BLaER1 treated with 17β-estradiol and CSF1 and Interleukin-3, amounts not matched to agents 10 nM and 100 nM (cell line): ENCODE measurements at regions not wholly inside any gene's neighbourhood (a gene's known extent, or its start where the extent isn't known, plus 50 kb on each side); places are given as distances from the start of the nearest gene placed in this dataset.
"Not testable (repeated sequence)": the region's sequence is repeated elsewhere in the genome, so short reads cannot be mapped to it uniquely, and the experiment has no call there.

Source experiments
- H3K27ac ChIP-seq, 11 experiments: shearing (Covaris generic); formaldehyde crosslinking; 2 replicates each; pipeline ENCODE4 v1.8.1; 2022
- H3K27me3 ChIP-seq, 11 experiments: shearing (Covaris generic); formaldehyde crosslinking; 2 replicates each; pipeline ENCODE4 v1.8.1; 2022
- H3K36me3 ChIP-seq, 11 experiments: shearing (Covaris generic); formaldehyde crosslinking; 2 replicates each; pipeline ENCODE4 v1.8.1; 2022
- H3K4me1 ChIP-seq, 10 experiments: shearing (Covaris generic); formaldehyde crosslinking; 2 replicates each; pipeline ENCODE4 v1.8.1; 2022
- H3K4me2 ChIP-seq, 11 experiments: shearing (Covaris generic); formaldehyde crosslinking; 2 replicates each; pipeline ENCODE4 v1.8.1; 2022
- H3K4me3 ChIP-seq, 10 experiments: shearing (Covaris generic); formaldehyde crosslinking; 2 replicates each; pipeline ENCODE4 v1.8.1; 2022
- H3K9ac ChIP-seq, 11 experiments: shearing (Covaris generic); formaldehyde crosslinking; 2 replicates each; pipeline ENCODE4 v1.8.1; 2022
- H3K9me3 ChIP-seq, 11 experiments: shearing (Covaris generic); formaldehyde crosslinking; replicated peaks in 1 of 11; 2 replicates each; pipeline ENCODE4 v1.8.1; 2022
- H4K20me1 ChIP-seq, 11 experiments: shearing (Covaris generic); formaldehyde crosslinking; 2 replicates each; pipeline ENCODE4 v1.8.1; 2022
- Cebpa-rat ChIP-seq, 11 experiments: shearing (Covaris generic); IDR thresholded peaks; 2 replicates each; pipeline ENCODE4 v1.8.1; 2022

DNA sequence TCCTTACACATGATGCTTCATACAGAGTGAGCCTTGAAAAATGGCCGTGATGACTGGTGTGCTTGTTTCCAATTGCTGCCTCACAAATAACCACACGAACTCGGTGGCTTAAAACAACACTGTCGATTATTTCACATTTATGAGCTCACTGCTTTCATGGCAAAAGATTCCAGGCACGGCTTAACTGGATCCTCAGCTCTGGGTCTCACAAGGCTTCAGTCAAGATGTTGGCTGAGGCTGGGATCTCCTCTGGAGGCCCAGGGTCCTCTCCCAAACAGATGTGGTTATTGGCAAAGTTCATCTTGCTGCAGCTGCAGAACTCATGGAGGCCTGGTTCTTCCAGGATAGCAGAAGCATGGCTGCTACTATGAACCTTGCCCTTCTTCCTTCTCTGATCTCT, 144.6 kb downstream of the TFAP2C start:
- Histone ChIP-seq H3K36me3 (no peaks in the 10 kb centered on the region), H3K4me2 (no peak overlapping the region), H3K4me1 (peaks cover 4 to 20% (median 9%) of the 10 kb centered on the region in 10 experiments; a peak in 19 of 20 replicates)

DNA sequence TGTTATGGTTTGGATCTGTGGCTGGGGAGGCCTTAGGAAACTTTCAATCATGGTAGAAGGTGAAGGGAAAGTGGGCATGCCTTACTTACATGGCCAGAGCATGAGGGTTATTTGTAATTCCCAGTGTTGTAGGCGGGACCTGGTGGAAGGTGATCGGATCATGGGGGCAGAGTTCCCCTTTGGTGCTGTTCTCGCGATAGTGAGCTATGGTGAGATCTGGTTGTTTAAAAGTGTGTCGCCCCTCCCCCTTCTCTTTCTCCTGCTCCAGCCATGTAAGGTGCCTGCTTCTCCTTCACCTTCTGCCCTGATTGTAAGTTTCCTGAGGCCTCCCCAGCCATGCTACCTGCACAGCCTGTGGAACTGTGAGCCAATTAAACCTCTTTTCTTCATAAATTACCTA, 145.8 kb downstream of the TFAP2C start:
- no peak overlapping the region for H3K4me3 ChIP-seq
- no peaks in the 10 kb centered on the region for H3K27me3 ChIP-seq
- H3K4me1 ChIP-seq, result peaks cover 10 to 30% (median 17%) of the 10 kb centered on the region in 10 experiments; a peak in 19 of 20 replicates
- H3K9ac ChIP-seq, result no peak overlapping the region
- no peaks in the 10 kb centered on the region for H3K9me3 ChIP-seq
- no peaks in the 10 kb centered on the region for H3K36me3 ChIP-seq
- no peaks in the 10 kb centered on the region for H4K20me1 ChIP-seq
- no peak overlapping the region for H3K4me2 ChIP-seq
- no peak for TF ChIP-seq Cebpa-rat (IDR thresholded peaks at IDR 0.05)
- H3K27ac ChIP-seq, result no peak overlapping the region

More for the DNA sequence above, 144.6 kb downstream of the TFAP2C start:
- Histone ChIP-seq H3K9me3 (no peaks in the 10 kb centered on the region), H4K20me1 (no peaks in the 10 kb centered on the region), H3K27ac (no peak overlapping the region), H3K27me3 (no peaks in the 10 kb centered on the region), H3K9ac (no peak overlapping the region), H3K4me3 (no peak overlapping the region)
- no peak for TF ChIP-seq Cebpa-rat (IDR thresholded peaks at IDR 0.05)

DNA sequence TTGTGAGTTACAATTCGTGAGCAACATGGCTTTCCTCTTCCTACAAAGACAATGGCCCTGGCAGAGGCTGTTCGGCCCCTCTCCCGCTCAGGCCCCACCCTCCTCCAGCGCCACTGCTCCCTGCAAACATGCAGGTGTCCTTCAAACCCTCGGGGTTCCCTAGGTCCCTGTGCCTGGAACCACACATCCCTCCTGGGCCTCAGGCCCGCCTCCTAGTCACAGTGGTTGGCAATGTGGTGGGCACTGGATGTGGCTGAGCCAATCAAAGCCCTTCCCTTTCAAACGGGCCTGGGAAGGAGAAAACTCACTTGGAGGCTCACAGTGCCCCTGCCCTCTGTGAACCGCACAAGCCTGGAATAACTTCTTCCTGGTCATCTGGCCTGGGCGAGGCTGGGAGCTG, 147.2 kb downstream of the TFAP2C start:
- no peak for TF ChIP-seq Cebpa-rat (IDR thresholded peaks at IDR 0.05)
- Histone ChIP-seq H4K20me1 (no peaks in the 10 kb centered on the region), H3K9me3 (no peaks in the 10 kb centered on the region), H3K4me1 (peaks cover 10 to 41% (median 29%) of the 10 kb centered on the region in 10 experiments; a peak in 19 of 20 replicates), H3K27ac (no peak overlapping the region), H3K27me3 (no peaks in the 10 kb centered on the region), H3K36me3 (no peaks in the 10 kb centered on the region), H3K4me2 (peak overlapping the region in 5 of 11 experiments; percentile 12 to 37 (median 16); a peak in 5 of 22 replicates), H3K9ac (no peak overlapping the region), H3K4me3 (no peak overlapping the region)

DNA sequence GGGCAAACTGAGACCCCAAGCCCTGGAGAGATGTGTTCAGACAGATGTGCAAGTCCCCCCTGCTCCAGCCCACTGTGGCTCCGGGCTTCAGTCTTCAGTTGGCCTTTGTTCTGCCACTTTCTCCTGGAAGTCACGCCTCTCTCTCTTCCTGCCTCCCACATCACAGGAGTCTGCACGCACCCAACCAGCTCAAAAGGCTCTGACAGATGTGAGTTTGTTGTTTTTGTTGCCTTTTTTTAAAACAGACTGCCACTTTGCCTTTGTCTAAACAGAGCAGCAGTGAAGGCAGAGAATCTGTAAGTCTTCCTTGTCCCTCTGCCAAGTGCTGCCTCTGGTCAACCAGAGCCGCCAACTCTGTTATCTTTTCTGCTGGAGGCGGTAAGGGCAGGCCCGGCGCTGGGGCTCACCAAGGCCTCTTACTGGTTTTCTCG, 149.7 kb downstream of the TFAP2C start:
- H3K27me3 ChIP-seq, result no peaks in the 10 kb centered on the region
- peak overlapping the region in 7 of 11 experiments; percentile 32 to 69 (median 63); a peak in 11 of 22 replicates for H3K27ac ChIP-seq
- peak overlapping the region; percentile 34 to 79 (median 64) for H3K4me2 ChIP-seq
- peaks cover 10 to 41% (median 29%) of the 10 kb centered on the region in 10 experiments; a peak in 19 of 20 replicates for H3K4me1 ChIP-seq
- no peaks in the 10 kb centered on the region for H4K20me1 ChIP-seq
- H3K36me3 ChIP-seq, result no peaks in the 10 kb centered on the region
- TF ChIP-seq Cebpa-rat (IDR thresholded peaks at IDR 0.05), result no peak
- no peak overlapping the region for H3K4me3 ChIP-seq
- H3K9ac ChIP-seq, result peak overlapping the region in 6 of 11 experiments; percentile 13 to 68 (median 54); a peak in 9 of 22 replicates
- H3K9me3 ChIP-seq, result no peaks in the 10 kb centered on the region

DNA sequence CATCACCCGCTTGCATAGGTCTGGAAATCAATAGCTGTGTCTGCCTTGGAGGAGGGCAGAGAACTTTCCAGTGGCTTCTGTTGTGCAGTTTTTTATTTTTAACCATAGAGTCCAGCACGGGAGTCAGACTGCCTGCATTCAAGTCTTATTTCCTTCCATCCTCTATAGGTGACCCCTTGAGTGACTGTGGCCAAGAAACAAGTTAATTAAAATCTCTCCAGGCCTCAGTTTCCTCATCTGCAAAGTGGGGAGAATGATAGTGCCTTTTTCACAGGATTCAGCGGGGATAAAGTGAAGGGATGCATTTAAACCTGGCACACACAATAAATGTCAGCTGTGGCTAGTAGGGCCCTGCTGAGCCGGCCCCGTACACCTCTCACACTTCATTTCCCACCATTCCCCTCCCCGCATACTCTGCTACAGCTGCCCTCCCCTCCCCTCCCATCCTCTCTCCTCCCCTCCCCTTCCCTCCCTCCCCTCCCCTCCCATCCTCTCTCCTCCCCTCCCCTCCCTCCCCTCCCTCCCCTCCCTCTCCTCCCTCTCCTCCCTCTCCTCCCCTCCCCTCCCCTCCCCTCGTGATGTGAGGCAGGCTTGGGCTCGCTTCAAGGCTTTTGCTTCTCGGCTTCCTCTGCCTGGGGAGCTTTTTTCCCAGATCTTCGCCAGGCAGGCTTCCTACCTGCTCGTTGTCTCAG, 150.5 kb downstream of the TFAP2C start:
- Histone ChIP-seq H3K9ac (peak overlapping the region in 4 of 11 experiments; percentile 48 to 68 (median 60); a peak in 6 of 22 replicates), H3K27me3 (no peaks in the 10 kb centered on the region), H3K27ac (peak overlapping the region in 4 of 11 experiments; percentile 63 to 69 (median 68); a peak in 8 of 22 replicates), H3K4me3 (no peak overlapping the region), H3K4me2 (peak overlapping the region; percentile 34 to 79 (median 64); a peak in 20 of 22 replicates), H4K20me1 (no peaks in the 10 kb centered on the region), H3K4me1 (peaks cover 10 to 41% (median 29%) of the 10 kb centered on the region in 10 experiments; a peak in 19 of 20 replicates), H3K36me3 (no peaks in the 10 kb centered on the region), H3K9me3 (no peaks in the 10 kb centered on the region)
- TF ChIP-seq Cebpa-rat (IDR thresholded peaks at IDR 0.05), result no peak

DNA sequence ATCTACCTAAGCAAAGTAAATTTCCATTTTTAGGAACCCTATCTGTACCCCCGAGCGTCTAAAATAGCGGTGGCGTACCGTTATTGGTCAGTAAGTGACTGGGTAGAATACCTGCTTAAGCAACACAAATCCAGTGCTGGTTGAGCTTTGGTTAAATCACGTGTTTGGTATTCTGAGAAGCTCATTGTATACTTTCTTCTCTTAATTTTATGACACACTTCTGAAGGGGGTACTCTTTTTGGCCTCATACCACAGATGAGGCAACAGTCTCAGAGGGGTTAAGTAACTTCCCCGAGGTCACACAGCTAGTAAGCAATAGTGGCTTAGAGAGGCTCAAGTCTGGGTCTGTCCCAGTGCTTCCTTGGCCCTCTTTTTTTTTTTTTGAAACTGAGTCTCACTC, 151.2 kb downstream of the TFAP2C start:
- Histone ChIP-seq H3K36me3 (no peaks in the 10 kb centered on the region), H3K9ac (no peak overlapping the region; a peak in 1 of 22 replicates), H3K4me3 (no peak overlapping the region), H3K9me3 (no peaks in the 10 kb centered on the region), H3K27me3 (no peaks in the 10 kb centered on the region), H3K4me2 (peak overlapping the region in 9 of 11 experiments; percentile 3 to 46 (median 32); a peak in 10 of 22 replicates), H3K27ac (peak overlapping the region in 3 of 11 experiments; percentile 27 to 43 (median 37); a peak in 4 of 22 replicates), H4K20me1 (no peaks in the 10 kb centered on the region), H3K4me1 (peaks cover 10 to 41% (median 29%) of the 10 kb centered on the region in 10 experiments; a peak in 19 of 20 replicates)
- 0 out of 22 replicates have a peak, but pooled peaks of 1 of the 11 experiments have one; percentile 12 for TF ChIP-seq Cebpa-rat (IDR thresholded peaks at IDR 0.05)

DNA sequence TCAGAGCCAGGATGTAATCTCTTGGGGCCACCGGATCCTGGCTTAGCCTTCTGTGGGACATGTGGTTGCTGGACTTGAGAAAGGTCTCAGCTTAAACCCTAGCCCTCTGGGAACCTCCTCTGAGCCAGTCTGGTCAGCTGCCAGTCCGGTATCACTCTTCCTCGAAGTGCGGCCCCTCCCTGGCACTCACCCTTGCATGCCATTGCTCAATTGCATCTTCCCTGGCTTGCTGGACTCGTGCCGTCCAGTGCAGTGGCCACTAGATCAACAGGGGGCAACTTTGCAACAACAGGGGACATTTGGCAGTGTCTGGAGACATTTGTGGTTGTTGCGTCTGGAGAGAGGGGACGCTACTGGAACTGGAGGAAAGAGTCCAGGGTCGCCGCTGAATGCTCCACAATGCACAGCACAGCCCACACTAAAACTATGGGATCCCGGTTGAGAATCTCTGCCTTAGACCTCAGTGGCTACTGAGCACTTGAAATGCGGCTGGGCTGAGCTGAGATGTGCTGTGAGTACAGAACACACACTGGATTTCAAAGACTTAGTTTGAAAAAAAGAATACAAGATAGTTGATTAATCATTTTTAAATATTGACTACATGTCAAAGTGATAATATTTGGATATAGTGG, 152.1 kb downstream of the TFAP2C start:
- H3K27me3 ChIP-seq, result no peaks in the 10 kb centered on the region
- no peaks in the 10 kb centered on the region for H4K20me1 ChIP-seq
- no peak overlapping the region for H3K9ac ChIP-seq
- no peak overlapping the region for H3K4me3 ChIP-seq
- no peaks in the 10 kb centered on the region for H3K9me3 ChIP-seq
- peak overlapping the region in 1 of 11 experiments; percentile 24; a peak in 2 of 22 replicates for H3K4me2 ChIP-seq
- TF ChIP-seq Cebpa-rat (IDR thresholded peaks at IDR 0.05), result no peak
- peaks cover 10 to 40% (median 29%) of the 10 kb centered on the region in 10 experiments; a peak in 19 of 20 replicates for H3K4me1 ChIP-seq
- H3K27ac ChIP-seq, result 0 out of 22 replicates have a peak overlapping the region, but pooled peaks of 1 of the 11 experiments have one; percentile 21
- H3K36me3 ChIP-seq, result no peaks in the 10 kb centered on the region

DNA sequence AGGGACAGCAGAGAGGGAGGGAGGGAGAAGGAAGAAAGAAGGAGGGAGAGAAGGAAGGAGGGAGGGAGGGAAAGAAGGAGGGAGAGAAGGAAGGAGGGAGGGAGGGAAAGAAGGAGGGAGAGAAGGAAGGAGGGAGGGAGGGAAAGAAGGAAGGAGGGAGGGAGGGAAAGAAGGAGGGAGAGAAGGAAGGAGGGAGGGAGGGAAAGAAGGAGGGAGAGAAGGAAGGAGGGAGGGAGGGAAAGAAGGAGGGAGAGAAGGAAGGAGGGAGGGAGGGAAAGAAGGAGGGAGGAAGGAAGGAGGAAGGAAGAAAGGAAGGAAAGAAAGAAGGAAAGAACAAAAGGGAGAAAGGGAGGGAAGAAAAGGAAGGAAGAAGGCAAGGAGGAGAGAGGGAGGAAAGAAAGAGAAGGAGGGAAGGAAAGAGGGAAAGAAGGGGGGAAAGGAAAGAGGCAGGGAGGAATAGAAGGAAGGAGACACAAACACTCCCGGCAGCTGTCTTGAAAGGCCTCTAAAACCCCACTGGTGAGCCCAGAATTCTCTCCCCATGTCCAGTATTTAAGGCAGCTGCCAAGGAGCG, 153.0 kb downstream of the TFAP2C start:
- Histone ChIP-seq H3K27ac (peak overlapping the region in 1 of 11 experiments; percentile 23; a peak in 1 of 22 replicates), H3K4me1 (peaks cover 10 to 32% (median 28%) of the 10 kb centered on the region in 10 experiments; a peak in 19 of 20 replicates)
- not testable (repeated sequence) for H3K36me3 ChIP-seq, H3K27me3 ChIP-seq, H3K9ac ChIP-seq, H3K4me2 ChIP-seq, H3K4me3 ChIP-seq, H3K9me3 ChIP-seq, H4K20me1 ChIP-seq

DNA sequence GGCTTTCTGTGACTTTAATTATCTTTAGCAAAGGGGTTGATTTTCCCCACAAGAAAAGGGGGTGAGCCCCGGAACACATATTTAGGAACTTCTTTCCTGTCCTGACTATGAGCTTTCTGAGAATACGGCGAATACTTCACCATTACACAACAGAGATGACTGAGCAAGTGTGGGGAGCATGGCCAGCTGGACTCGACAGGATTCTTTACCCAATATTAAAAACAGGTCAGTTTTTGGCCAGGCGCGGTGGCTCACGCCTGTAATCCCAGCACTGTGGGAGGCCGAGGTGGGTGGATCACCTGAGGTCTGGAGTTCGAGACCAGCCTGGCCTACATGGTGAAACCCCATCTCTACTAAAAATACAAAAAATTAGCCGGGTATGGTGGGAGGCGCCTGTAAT, 153.7 kb downstream of the TFAP2C start:
- H3K4me3 ChIP-seq, H3K27me3 ChIP-seq, H3K36me3 ChIP-seq, H3K9ac ChIP-seq, H3K4me2 ChIP-seq, H3K27ac ChIP-seq, H3K9me3 ChIP-seq, H4K20me1 ChIP-seq: not testable (repeated sequence)
- peaks cover 10 to 30% (median 28%) of the 10 kb centered on the region in 10 experiments; a peak in 19 of 20 replicates for H3K4me1 ChIP-seq
